GM18861 (cell line): ENCODE measurements at regions not wholly inside any gene's neighbourhood (a gene's known extent, or its start where the extent isn't known, plus 50 kb on each side); places are given as distances from the start of the nearest gene placed in this dataset.

Source experiments
- ATAC-seq: cut with Tn5 transposase; IDR thresholded peaks from one replicate; pipeline ENCODE4 v1.9.1; 2021; ENCODE audit not compliant: unreplicated experiment

GRCh38 chr15:35596285-35596684, 50.3 kb upstream of the DPH6 start:
- ATAC-seq: no peak

- no peak for ATAC-seq
These were observed 56.9 kb upstream of the DPH6 start for GRCh38 chr15:35602836-35603235.

GRCh38 chr15:35603301-35603700, 57.3 kb upstream of the DPH6 start:
- ATAC-seq: no peak

- ATAC-seq: no peak
These were observed 57.9 kb upstream of the DPH6 start for GRCh38 chr15:35603856-35604255.

GRCh38 chr15:35605764-35606449, 59.9 kb upstream of the DPH6 start:
- no peak for ATAC-seq

GRCh38 chr15:35606450-35606779, 60.5 kb upstream of the DPH6 start:
- ATAC-seq: no peak

DNA sequence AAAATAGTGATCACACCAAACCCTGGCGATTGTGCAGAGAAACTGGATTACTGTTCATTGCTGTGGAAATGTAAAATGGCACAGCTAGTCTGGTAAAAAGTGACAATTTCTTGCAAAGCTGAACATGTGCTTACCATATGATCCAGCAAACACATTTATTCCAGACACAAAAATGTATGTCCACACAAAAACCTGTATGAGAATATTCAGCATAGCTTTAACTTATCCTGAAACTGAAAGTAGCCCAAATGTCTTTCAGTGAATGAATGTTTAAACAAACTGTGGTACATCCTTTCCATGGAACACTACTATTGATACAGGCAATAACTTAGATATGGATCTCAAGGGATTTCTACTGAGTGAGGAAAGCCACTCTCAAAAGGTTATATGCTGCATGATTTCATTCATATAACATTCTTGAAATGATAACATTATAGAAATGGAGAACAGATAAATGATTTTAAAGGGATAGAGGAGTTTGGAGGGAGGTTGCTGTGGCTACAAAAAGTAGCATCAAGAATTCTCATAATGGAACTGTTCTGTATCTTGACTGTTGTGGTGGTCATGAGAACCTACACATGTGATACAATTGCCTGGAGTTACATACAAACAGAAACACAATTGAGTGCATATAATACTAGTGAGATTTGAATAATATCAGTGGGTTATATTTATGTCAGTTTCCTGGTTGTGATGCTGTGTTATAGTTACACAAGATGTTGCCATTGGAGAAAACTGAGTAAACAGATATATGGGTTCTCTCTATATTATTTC, 70.7 kb upstream of the DPH6 start:
- ATAC-seq: no peak

DNA sequence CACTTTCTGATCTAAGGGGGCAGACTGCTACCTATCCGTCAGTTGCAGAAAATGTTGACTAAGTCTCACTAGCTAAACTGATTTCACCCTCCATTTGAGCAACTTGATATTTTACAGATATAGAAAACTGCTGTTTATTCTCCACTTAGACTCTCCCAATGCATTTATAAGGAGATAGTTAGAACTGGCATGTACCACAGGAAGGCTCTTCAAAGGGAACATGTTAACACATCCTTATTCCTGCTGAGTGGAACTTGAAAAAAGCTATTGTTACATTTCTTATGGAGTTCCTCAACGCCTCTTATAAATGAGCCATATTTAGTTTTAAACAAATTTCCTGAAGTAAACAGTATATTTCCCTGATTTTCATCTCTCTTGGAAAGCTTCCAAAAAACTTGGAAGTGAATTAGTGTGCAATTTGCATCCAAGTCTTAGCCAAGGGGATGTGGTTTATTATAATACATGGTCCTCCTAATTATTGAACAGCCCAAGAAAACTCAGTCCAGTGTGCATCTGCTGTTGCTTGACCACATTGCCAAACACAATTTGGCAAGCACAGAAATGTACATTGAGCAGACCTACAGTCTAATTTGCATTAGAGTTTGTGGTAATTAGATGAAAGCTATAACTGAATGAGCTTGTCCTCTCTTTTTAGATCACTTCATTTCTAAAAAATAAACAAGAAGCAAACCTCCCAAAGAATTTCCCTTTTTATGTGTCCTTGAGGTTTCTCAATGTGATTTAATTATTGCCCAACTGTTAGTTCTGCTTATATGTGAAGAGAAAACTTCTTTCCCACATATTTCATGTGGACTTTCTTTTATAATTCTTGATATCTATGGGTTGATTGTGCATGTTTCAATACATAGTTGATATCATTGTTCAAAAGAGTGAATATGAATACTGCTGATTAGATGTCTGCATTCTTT, 72.6 kb upstream of the DPH6 start:
- ATAC-seq: no peak

GRCh38 chr15:35622641-35623340, 76.8 kb upstream of the DPH6 start:
- ATAC-seq: no peak

DNA sequence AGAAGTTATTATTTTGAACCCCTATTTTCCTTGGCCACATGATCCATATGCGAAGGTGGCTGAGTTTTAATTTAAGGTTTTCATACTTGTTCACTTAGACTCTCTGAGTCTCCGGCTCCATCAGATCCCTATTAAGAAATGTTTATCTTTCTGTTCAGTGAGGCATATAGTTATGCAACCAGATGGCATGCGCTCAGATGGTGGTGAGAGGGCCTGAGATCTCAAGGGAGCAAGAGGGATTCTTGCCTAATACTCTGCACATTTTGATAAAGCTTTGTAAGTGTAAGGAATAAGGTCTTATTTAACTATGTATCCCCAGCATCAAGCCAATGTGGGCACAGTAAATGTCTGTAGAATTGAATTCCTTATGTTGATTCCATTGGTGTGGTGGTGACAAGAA, 78.9 kb upstream of the DPH6 start:
- no peak for ATAC-seq

GRCh38 chr15:35626571-35627318, 80.8 kb upstream of the DPH6 start:
- ATAC-seq: no peak

GRCh38 chr15:35627696-35628095, 81.7 kb upstream of the DPH6 start:
- ATAC-seq: no peak

DNA sequence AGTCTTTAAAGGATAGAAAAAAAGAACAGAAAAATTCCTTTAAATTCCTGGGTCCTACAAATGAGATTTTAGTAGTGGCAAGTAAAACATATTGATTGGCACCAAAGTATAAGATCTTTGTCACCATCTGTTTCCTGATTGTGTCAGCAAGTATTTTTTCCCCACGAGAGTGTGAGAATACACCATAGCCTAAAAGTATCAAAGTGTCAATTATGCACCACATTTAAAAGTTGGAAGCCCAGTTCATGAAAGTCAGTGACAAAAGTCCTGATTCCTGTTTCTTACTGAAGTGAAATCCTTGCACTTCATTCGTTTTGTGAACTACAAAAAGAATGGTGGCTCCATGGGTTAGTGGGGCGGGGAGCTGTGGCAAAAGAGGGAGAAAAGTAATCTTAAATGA, 83.8 kb upstream of the DPH6 start:
- ATAC-seq: no peak

DNA sequence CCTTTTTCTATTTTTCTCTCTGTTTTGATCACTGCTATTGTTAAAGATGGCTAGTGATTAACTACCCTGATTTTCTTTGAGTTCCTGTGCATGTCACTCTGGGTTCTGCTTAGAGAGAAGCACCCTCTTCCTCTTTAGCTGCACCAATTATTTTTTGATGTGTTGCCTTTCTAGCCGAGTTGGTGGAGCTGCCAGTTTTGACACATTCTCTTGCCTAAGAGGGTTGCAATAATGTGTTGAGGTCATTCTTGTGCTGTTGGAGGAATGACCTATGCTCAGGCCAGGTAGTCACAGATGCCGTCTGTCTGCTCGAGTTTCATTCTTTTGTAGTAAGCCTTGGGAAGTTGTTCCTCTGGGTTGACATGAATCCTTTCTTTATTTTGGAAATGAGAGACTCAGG, 84.6 kb upstream of the DPH6 start:
- no peak for ATAC-seq

DNA sequence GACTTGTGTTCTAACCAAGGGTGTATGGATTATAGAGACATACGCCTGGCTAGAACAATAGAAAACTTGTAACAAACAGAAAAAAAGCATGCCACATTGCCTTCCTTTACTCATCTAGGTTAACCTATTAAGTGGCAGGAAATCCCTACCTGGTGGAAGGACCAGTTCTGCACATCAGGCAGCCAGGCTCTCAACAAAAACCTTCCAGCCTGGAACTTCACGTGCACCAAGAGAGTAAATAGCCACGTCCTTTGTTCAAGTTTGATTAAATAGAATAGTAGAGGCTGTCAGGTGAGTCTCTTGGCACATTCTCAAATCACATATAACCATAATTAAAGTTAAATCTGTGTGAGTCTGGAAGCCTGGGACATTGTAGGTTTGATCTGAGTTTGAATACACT, 85.0 kb upstream of the DPH6 start:
- ATAC-seq: no peak

DNA sequence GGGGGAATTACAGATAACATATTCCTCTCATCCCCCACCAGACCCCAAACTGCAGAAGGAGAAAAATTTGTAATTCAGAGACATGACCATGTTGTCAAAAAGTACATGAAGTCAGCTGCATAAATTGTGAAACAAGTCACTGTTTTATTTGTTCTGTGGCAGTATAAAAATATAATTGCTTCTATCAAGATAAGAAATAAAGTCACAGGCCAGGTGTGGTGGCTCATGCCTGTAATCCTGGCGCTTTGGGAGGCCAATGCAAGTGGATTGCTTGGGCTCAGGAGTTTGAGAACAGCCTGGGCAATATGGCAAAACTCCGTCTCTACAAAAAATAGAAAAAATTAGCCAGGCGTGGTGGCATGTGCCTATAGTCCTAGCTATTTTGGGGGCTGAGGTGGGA, 87.7 kb upstream of the DPH6 start:
- no peak for ATAC-seq

DNA sequence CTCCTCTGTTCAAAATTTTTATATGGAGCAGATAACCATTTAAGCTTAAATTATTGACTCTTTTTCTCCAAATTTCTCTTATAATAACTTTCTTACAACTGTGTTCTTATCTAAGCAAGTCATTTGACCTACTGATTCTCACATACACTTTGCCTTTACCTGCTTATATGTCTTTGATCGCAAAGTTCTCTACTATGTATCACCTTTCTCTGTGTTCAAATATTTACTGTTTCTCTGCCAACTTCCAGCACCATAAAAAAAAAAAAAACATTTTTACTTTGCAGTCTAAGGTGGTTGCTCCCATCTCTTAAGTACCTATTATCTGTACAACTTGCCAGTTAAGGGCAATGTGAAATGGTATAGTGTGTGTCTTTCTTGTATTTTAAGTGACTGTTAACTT, 100.8 kb upstream of the DPH6 start:
- ATAC-seq: no peak

DNA sequence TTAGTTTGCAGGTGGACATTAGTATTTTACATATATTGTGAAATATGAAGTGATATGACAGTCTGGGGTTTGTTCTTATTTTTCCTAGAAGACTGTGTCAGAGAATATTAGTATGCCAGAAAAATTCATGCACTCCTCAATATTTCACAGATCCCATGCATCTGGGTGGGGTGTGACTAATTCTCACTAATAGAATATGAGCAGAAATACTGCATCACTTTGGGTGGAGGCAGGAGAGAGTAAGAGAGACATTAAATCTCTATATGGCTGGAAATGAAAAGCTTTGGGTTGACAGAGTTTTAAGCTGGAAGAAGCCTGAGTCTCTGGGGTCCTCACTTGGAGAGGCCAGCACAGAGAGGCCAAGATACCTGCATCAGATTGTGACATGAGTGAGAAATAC, 101.3 kb upstream of the DPH6 start:
- ATAC-seq: no peak

- ATAC-seq: no peak
These were observed 103.0 kb upstream of the DPH6 start for GRCh38 chr15:35648941-35649340.

DNA sequence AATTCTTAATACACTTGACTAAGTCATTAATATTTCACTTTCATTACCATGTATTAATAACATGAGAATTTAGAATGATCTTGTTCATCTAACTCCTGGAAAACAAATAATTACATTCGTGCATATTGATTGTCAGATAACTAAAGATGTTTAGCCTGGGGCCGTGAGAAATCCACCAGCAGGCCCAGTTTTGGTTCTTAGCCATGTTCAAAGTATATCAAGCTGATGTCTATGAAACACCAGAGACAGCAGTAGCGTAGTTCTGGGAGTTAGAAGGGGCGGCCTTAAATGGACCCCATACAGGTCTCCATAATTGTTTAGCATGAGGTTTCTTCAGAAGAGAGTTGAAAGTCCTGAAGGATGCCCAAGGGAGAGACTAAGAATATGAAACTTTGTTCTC, 103.6 kb upstream of the DPH6 start:
- ATAC-seq: no peak

GRCh38 chr15:35654332-35654731, 108.4 kb upstream of the DPH6 start:
- ATAC-seq: no peak
